Endodermal cell (in vitro differentiated cells): ENCODE measurements at regions not wholly inside any gene's neighbourhood (a gene's known extent, or its start where the extent isn't known, plus 50 kb on each side); places are given as distances from the start of the nearest gene placed in this dataset.
A peak's percentile ranks its signal among the peaks of the same experiment; 100 is the strongest.
"Not testable (repeated sequence)": the region's sequence is repeated elsewhere in the genome, so short reads cannot be mapped to it uniquely, and the experiment has no call there.

Experiments used
- DNase-seq: peaks from one replicate; pipeline ENCODE4 v3.0.0-alpha.2; 2017
- H3K27ac ChIP-seq: 2 replicates; pipeline ENCODE4 v1.5.1; 2013; ENCODE audit warnings: mild to moderate bottlenecking, low read depth, low read length, moderate library complexity
- H3K27me3 ChIP-seq: 2 replicates; pipeline ENCODE4 v1.6.1; 2013; ENCODE audit warnings: mild to moderate bottlenecking, low read length, moderate library complexity; ENCODE audit not compliant: insufficient read depth, control insufficient read depth, poor library complexity, severe bottlenecking
- H3K36me3 ChIP-seq: 2 replicates; pipeline ENCODE4 v1.7.0; 2013; ENCODE audit warnings: mild to moderate bottlenecking, low read length, moderate library complexity; ENCODE audit not compliant: control insufficient read depth, insufficient read depth
- H3K4me1 ChIP-seq: one replicate; pipeline ENCODE4 v1.7.0; 2013; ENCODE audit warnings: low read length; ENCODE audit not compliant: control insufficient read depth, insufficient read depth
- H3K4me3 ChIP-seq: 2 replicates; pipeline ENCODE4 v1.5.1; 2013; ENCODE audit warnings: mild to moderate bottlenecking, low read length, moderate library complexity
- H3K9ac ChIP-seq: 2 replicates; pipeline ENCODE4 v1.6.1; 2013; ENCODE audit warnings: mild to moderate bottlenecking, low read length, moderate library complexity; ENCODE audit not compliant: poor library complexity, severe bottlenecking; ENCODE audit errors: extremely low read depth
- H3K9me3 ChIP-seq: 2 replicates; pipeline ENCODE4 v1.6.1; 2013; ENCODE audit warnings: mild to moderate bottlenecking, low read length, moderate library complexity; ENCODE audit not compliant: control insufficient read depth
- H3K27ac Mint-ChIP-seq: 2 replicates; pipeline ENCODE4 v1.8.0; 2020; ENCODE audit warnings: mixed read lengths
- H3K27me3 Mint-ChIP-seq: 2 replicates; pipeline ENCODE4 v1.8.0; 2021; ENCODE audit warnings: mild to moderate bottlenecking, mixed read lengths; ENCODE audit not compliant: insufficient read depth
- H3K36me3 Mint-ChIP-seq: 2 replicates; pipeline ENCODE4 v1.8.0; 2020; ENCODE audit warnings: low read depth, mixed read lengths
- H3K4me1 Mint-ChIP-seq: 2 replicates; pipeline ENCODE4 v1.8.0; 2020; ENCODE audit warnings: mixed read lengths
- H3K4me3 Mint-ChIP-seq: 2 replicates; pipeline ENCODE4 v1.8.0; 2020; ENCODE audit warnings: mild to moderate bottlenecking, moderate library complexity, mixed read lengths
- H3K9me3 Mint-ChIP-seq: 2 replicates; pipeline ENCODE4 v1.8.0; 2020; ENCODE audit warnings: mild to moderate bottlenecking, mixed read lengths
- CTCF ChIP-seq: fragments of 200-600 bp; sonication (generic); conservative IDR thresholded peaks from 2 replicates; pipeline ENCODE4 v1.5.0; 2021; ENCODE audit warnings: antibody characterized with exemption, mild to moderate bottlenecking
- WGBS, 2 experiments: methylation state at CpG; one replicate each; pipeline versions ENCODE4 v1.1.5 to v1.1.7; 2013; ENCODE audit warnings: missing lambda C conversion rate in 2 of 2, mixed read lengths in 1 of 2; ENCODE audit not compliant: insufficient coverage in 1 of 2, insufficient read length in 1 of 2; 5-methylcytosine and 5-hydroxymethylcytosine counted together

- TF ChIP-seq CTCF: no peak
- Histone ChIP-seq H3K36me3 (no peaks in the 10 kb centered on the region), H3K9ac (no peak overlapping the region), H3K27ac (no peak overlapping the region), H3K27me3 (peaks cover 27% of the 10 kb centered on the region), H3K4me3 (peak overlapping the region; percentile 13), H3K9me3 (no peaks in the 10 kb centered on the region), H3K4me1 (peaks cover 15% of the 10 kb centered on the region)
- H3K27me3 Mint-ChIP-seq: peaks cover 16% of the 10 kb centered on the region
- no peak overlapping the region for H3K4me3 Mint-ChIP-seq
- DNase-seq: peak; percentile 62
- H3K9me3 Mint-ChIP-seq: peaks cover 19% of the 10 kb centered on the region
- peak overlapping the region; percentile 80 for H3K27ac Mint-ChIP-seq
- WGBS, 2 experiments: 83 to 100% methylated on average over 2 to 4 of the region's 4 CpGs
- peaks cover 54% of the 10 kb centered on the region for H3K4me1 Mint-ChIP-seq
- peaks cover 2% of the 10 kb centered on the region for H3K36me3 Mint-ChIP-seq
Measured at GRCh38 chr2:75432761-75433361, 127.9 kb downstream of the EVA1A start.

GRCh38 chr2:75431763-75432162, 129.0 kb downstream of the EVA1A start:
- peaks cover 38% of the 10 kb centered on the region for H3K27me3 ChIP-seq
- no peaks in the 10 kb centered on the region for H3K36me3 ChIP-seq
- H3K4me1 Mint-ChIP-seq: peaks cover 62% of the 10 kb centered on the region
- 69% methylated on average over 1 of the region's 1 CpG; no CpG with 5 or more reads in 1 of the 2 experiments for WGBS, 2 experiments
- peaks cover 15% of the 10 kb centered on the region for H3K4me1 ChIP-seq
- no peak overlapping the region for H3K4me3 ChIP-seq
- no peak overlapping the region for H3K27ac ChIP-seq
- H3K4me3 Mint-ChIP-seq: no peak overlapping the region
- H3K9me3 ChIP-seq: no peaks in the 10 kb centered on the region
- peaks cover 20% of the 10 kb centered on the region for H3K27me3 Mint-ChIP-seq
- DNase-seq: no peak
- H3K27ac Mint-ChIP-seq: peak overlapping the region; percentile 32
- H3K36me3 Mint-ChIP-seq: peaks cover 1% of the 10 kb centered on the region
- peaks cover 18% of the 10 kb centered on the region for H3K9me3 Mint-ChIP-seq
- H3K9ac ChIP-seq: no peak overlapping the region
- no peak for TF ChIP-seq CTCF

GRCh38 chr2:75431276-75431675, 129.5 kb downstream of the EVA1A start:
- Histone ChIP-seq H3K27ac (no peak overlapping the region), H3K9ac (no peak overlapping the region), H3K4me1 (peaks cover 15% of the 10 kb centered on the region), H3K36me3 (no peaks in the 10 kb centered on the region), H3K4me3 (no peak overlapping the region), H3K9me3 (no peaks in the 10 kb centered on the region), H3K27me3 (peaks cover 41% of the 10 kb centered on the region)
- peaks cover 20% of the 10 kb centered on the region for H3K27me3 Mint-ChIP-seq
- peaks cover 15% of the 10 kb centered on the region for H3K9me3 Mint-ChIP-seq
- H3K36me3 Mint-ChIP-seq: no peaks in the 10 kb centered on the region
- peak overlapping the region; percentile 81 for H3K27ac Mint-ChIP-seq
- 44% methylated on average over 1 of the region's 1 CpG; no CpG with 5 or more reads in 1 of the 2 experiments for WGBS, 2 experiments
- no peak for TF ChIP-seq CTCF
- H3K4me3 Mint-ChIP-seq: peak overlapping the region; percentile 20
- DNase-seq: no peak
- H3K4me1 Mint-ChIP-seq: peaks cover 62% of the 10 kb centered on the region

GRCh38 chr2:75430449-75430848, 130.3 kb downstream of the EVA1A start:
- Mint-ChIP-seq H3K4me3 (peak overlapping the region; percentile 20), H3K27me3 (peaks cover 20% of the 10 kb centered on the region), H3K27ac (peak overlapping the region; percentile 81), H3K4me1 (peaks cover 62% of the 10 kb centered on the region)
- not testable (repeated sequence) for H3K36me3 Mint-ChIP-seq, H3K4me3 ChIP-seq, H3K9ac ChIP-seq, H3K27ac ChIP-seq, H3K36me3 ChIP-seq, H3K9me3 ChIP-seq, H3K9me3 Mint-ChIP-seq
- peak; percentile 76 for DNase-seq
- Histone ChIP-seq H3K4me1 (peaks cover 15% of the 10 kb centered on the region), H3K27me3 (peaks cover 41% of the 10 kb centered on the region)
- WGBS, 2 experiments: 44 to 64% methylated on average over 2 to 4 of the region's 4 CpGs
